H9 (cell line): ENCODE measurements at regions not wholly inside any gene's neighbourhood (a gene's known extent, or its start where the extent isn't known, plus 50 kb on each side); places are given as distances from the start of the nearest gene placed in this dataset.

ENCODE experiments used
- DNase-seq: peaks from one replicate; pipeline ENCODE4 v3.0.0-alpha.2; 2017
- H2AFZ ChIP-seq: one replicate; pipeline ENCODE4 v1.6.1; 2013; ENCODE audit warnings: mild to moderate bottlenecking, low read length, control low read depth, moderate library complexity
- H2AK5ac ChIP-seq: 2 replicates; pipeline ENCODE4 v1.6.1; 2013; ENCODE audit warnings: low read length, control low read depth, mixed read lengths; ENCODE audit not compliant: insufficient read length
- H2BK120ac ChIP-seq: one replicate; pipeline ENCODE4 v1.6.1; 2013; ENCODE audit warnings: low read depth, mild to moderate bottlenecking, low read length, control low read depth, inconsistent platforms; ENCODE audit not compliant: poor library complexity, severe bottlenecking
- H2BK12ac ChIP-seq: 2 replicates; pipeline ENCODE4 v1.6.1; 2013; ENCODE audit warnings: low read length, control low read depth, mixed read lengths, low read depth; ENCODE audit not compliant: insufficient read length
- H2BK15ac ChIP-seq: 2 replicates; pipeline ENCODE4 v1.6.1; 2013; ENCODE audit warnings: low read depth, low read length, control low read depth
- H2BK20ac ChIP-seq: one replicate; pipeline ENCODE4 v1.6.1; 2013; ENCODE audit warnings: low read depth, mild to moderate bottlenecking, low read length, control low read depth, inconsistent platforms; ENCODE audit not compliant: poor library complexity, severe bottlenecking
- H2BK5ac ChIP-seq: 2 replicates; pipeline ENCODE4 v1.6.1; 2013; ENCODE audit warnings: low read length, control low read depth, mixed read lengths; ENCODE audit not compliant: insufficient read length
- H3K14ac ChIP-seq: 2 replicates; pipeline ENCODE4 v1.6.1; 2013; ENCODE audit warnings: low read length, control low read depth; ENCODE audit not compliant: insufficient read depth
- H3K18ac ChIP-seq: 2 replicates; pipeline ENCODE4 v1.6.1; 2013; ENCODE audit warnings: low read depth, mild to moderate bottlenecking, mixed read lengths, low read length, control low read depth; ENCODE audit not compliant: insufficient read length
- H3K23ac ChIP-seq: 2 replicates; pipeline ENCODE4 v1.6.1; 2013; ENCODE audit warnings: low read length, control low read depth, mixed read lengths, low read depth; ENCODE audit not compliant: insufficient read length
- H3K23me2 ChIP-seq: 2 replicates; pipeline ENCODE4 v1.6.1; 2013; ENCODE audit warnings: low read depth, mild to moderate bottlenecking, mixed read lengths, low read length, control low read depth; ENCODE audit not compliant: insufficient read length, poor library complexity, severe bottlenecking
- H3K27ac ChIP-seq: 2 replicates; pipeline ENCODE4 v1.5.1; 2013; ENCODE audit warnings: low read length, control low read depth, mixed read lengths, low read depth; ENCODE audit not compliant: insufficient read length
- H3K27me3 ChIP-seq: 2 replicates; pipeline ENCODE4 v1.6.1; 2013; ENCODE audit warnings: low read length, control low read depth, inconsistent platforms; ENCODE audit not compliant: insufficient read depth
- H3K4ac ChIP-seq: 2 replicates; pipeline ENCODE4 v1.6.1; 2013; ENCODE audit warnings: low read depth, mild to moderate bottlenecking, control low read depth, inconsistent platforms, low read length, moderate library complexity
- H3K4me1 ChIP-seq: 2 replicates; pipeline ENCODE4 v1.6.1; 2013; ENCODE audit warnings: low read length, control low read depth, inconsistent platforms; ENCODE audit not compliant: insufficient read depth
- H3K4me2 ChIP-seq: 2 replicates; pipeline ENCODE4 v1.6.1; 2013; ENCODE audit warnings: low read length, control low read depth, mixed read lengths; ENCODE audit not compliant: insufficient read length, insufficient read depth
- H3K56ac ChIP-seq: 2 replicates; pipeline ENCODE4 v1.6.1; 2013; ENCODE audit warnings: low read depth, mild to moderate bottlenecking, mixed read lengths, low read length, control low read depth; ENCODE audit not compliant: insufficient read length
- H3K79me1 ChIP-seq: 2 replicates; pipeline ENCODE4 v1.6.1; 2013; ENCODE audit warnings: low read depth, mild to moderate bottlenecking, moderate library complexity, low read length, control low read depth, inconsistent platforms; ENCODE audit not compliant: insufficient read depth, poor library complexity, severe bottlenecking
- H3K79me2 ChIP-seq: 2 replicates; pipeline ENCODE4 v1.6.1; 2013; ENCODE audit warnings: low read length, control low read depth, inconsistent platforms; ENCODE audit not compliant: insufficient read depth
- H3K9ac ChIP-seq: 2 replicates; pipeline ENCODE4 v1.6.1; 2013; ENCODE audit warnings: low read length, control low read depth, mixed read lengths; ENCODE audit not compliant: insufficient read length; ENCODE audit errors: extremely low read depth
- H3K9me3 ChIP-seq: one replicate; pipeline ENCODE4 v1.6.1; 2013; ENCODE audit warnings: low read depth, low read length, inconsistent platforms; ENCODE audit not compliant: control insufficient read depth
- H3T11ph ChIP-seq: one replicate; pipeline ENCODE4 v1.6.1; 2013; ENCODE audit warnings: mild to moderate bottlenecking, low read length, control low read depth, inconsistent platforms
- H4K20me1 ChIP-seq: one replicate; pipeline ENCODE4 v1.6.1; 2013; ENCODE audit not compliant: control insufficient read depth, insufficient read length, insufficient read depth
- H4K5ac ChIP-seq: 2 replicates; pipeline ENCODE4 v1.6.1; 2013; ENCODE audit warnings: low read depth, mild to moderate bottlenecking, mixed read lengths, low read length, control low read depth; ENCODE audit not compliant: insufficient read length
- H4K8ac ChIP-seq: replicated peaks from 2 replicates; pipeline ENCODE4 v1.6.1; 2013; ENCODE audit warnings: low read length, control low read depth, mixed read lengths, low read depth; ENCODE audit not compliant: insufficient read length
- H4K91ac ChIP-seq: 2 replicates; pipeline ENCODE4 v1.6.1; 2013; ENCODE audit warnings: low read depth, mild to moderate bottlenecking, moderate library complexity, mixed read lengths, low read length, control low read depth; ENCODE audit not compliant: insufficient read length
- H3K27ac Mint-ChIP-seq, 3 experiments: 2 replicates in 2 of 3; 3 replicates in 1 of 3; pipeline ENCODE4 v1.8.0; 2020 to 2021; ENCODE audit warnings: mixed read lengths in 3 of 3, mild to moderate bottlenecking in 1 of 3, moderate library complexity in 1 of 3
- H3K27me3 Mint-ChIP-seq: 2 replicates; pipeline ENCODE4 v1.8.0; 2021; ENCODE audit warnings: low read depth, mild to moderate bottlenecking, moderate library complexity, mixed read lengths
- H3K36me3 Mint-ChIP-seq, 3 experiments: 2 replicates in 2 of 3; 3 replicates in 1 of 3; pipeline ENCODE4 v1.8.0; 2020 to 2021; ENCODE audit warnings: low read depth in 3 of 3, mixed read lengths in 3 of 3; ENCODE audit not compliant: insufficient read depth in 1 of 3
- H3K4me1 Mint-ChIP-seq, 2 experiments: 2 replicates each; pipeline ENCODE4 v1.8.0; 2020; ENCODE audit warnings: mixed read lengths in 2 of 2
- H3K4me3 Mint-ChIP-seq, 2 experiments: 2 replicates in 1 of 2; 3 replicates in 1 of 2; pipeline ENCODE4 v1.8.0; 2020 to 2021; ENCODE audit warnings: mild to moderate bottlenecking in 2 of 2, mixed read lengths in 2 of 2, moderate library complexity in 1 of 2
- H3K9me3 Mint-ChIP-seq, 2 experiments: 2 replicates in 1 of 2; 3 replicates in 1 of 2; pipeline ENCODE4 v1.8.0; 2020; ENCODE audit warnings: mild to moderate bottlenecking in 2 of 2, mixed read lengths in 2 of 2, moderate library complexity in 1 of 2
- WGBS: extraction: QIAGEN DNeasy Blood & Tissue Kit; methylation state at CpG from one replicate; pipeline ENCODE4 v1.1.7; 2013; ENCODE audit warnings: missing lambda C conversion rate, low lambda C conversion rate, mixed read lengths; ENCODE audit not compliant: insufficient read length; ENCODE audit errors: extremely low coverage; 5-methylcytosine and 5-hydroxymethylcytosine counted together
- TF ChIP-seq, protein P1 (sequence below): fragments of 200-600 bp; sonication (generic); conservative IDR thresholded peaks from 3 replicates; pipeline ENCODE4 v1.8.0; 2021; ENCODE audit warnings: antibody characterized with exemption, mild to moderate bottlenecking

DNA sequence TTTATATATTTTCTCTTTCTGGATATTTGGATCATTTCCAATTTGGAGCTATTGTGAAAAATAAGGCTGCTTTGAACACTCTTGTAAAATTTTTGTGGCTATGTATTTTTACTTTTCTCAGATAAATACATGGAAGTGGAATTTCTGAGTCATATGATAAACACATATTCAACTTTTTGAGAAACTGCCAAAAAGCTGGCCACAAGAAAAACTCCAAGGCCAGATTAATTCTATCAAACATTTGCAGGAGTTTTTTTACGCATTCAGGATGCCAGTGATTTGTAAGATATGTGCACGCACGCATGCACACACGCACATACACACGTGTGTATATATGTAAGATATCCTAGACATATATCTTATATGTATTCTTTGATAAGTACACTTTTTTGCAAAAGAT, 477.5 kb upstream of the SPHKAP start:
- no peaks in the 10 kb centered on the region for H3K79me2 ChIP-seq
- no peak overlapping the region for H2BK5ac ChIP-seq
- H3K79me1 ChIP-seq, result no peaks in the 10 kb centered on the region
- no peak overlapping the region for H3K27ac Mint-ChIP-seq
- no peak overlapping the region for H3K23ac ChIP-seq
- peaks cover 0 to 1% (median 0%) of the 10 kb centered on the region in 3 experiments; a peak in 1 of 7 replicates for H3K36me3 Mint-ChIP-seq
- no peak overlapping the region for H3K4me2 ChIP-seq
- H3K27ac ChIP-seq, result no peak overlapping the region
- no peaks in the 10 kb centered on the region for H3K9me3 ChIP-seq
- no peak overlapping the region for H3K9ac ChIP-seq
- no peak overlapping the region for H3K4me3 Mint-ChIP-seq
- no peak overlapping the region for H3K4ac ChIP-seq
- H2BK20ac ChIP-seq, result no peak overlapping the region
- H3K18ac ChIP-seq, result no peak overlapping the region
- H3K9me3 Mint-ChIP-seq, result no peaks in the 10 kb centered on the region
- H2BK120ac ChIP-seq, result no peak overlapping the region
- TF ChIP-seq, protein P1, sequence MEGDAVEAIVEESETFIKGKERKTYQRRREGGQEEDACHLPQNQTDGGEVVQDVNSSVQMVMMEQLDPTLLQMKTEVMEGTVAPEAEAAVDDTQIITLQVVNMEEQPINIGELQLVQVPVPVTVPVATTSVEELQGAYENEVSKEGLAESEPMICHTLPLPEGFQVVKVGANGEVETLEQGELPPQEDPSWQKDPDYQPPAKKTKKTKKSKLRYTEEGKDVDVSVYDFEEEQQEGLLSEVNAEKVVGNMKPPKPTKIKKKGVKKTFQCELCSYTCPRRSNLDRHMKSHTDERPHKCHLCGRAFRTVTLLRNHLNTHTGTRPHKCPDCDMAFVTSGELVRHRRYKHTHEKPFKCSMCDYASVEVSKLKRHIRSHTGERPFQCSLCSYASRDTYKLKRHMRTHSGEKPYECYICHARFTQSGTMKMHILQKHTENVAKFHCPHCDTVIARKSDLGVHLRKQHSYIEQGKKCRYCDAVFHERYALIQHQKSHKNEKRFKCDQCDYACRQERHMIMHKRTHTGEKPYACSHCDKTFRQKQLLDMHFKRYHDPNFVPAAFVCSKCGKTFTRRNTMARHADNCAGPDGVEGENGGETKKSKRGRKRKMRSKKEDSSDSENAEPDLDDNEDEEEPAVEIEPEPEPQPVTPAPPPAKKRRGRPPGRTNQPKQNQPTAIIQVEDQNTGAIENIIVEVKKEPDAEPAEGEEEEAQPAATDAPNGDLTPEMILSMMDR, result no peak
- H3T11ph ChIP-seq, result no peak overlapping the region
- no peaks in the 10 kb centered on the region for H3K27me3 Mint-ChIP-seq
- DNase-seq, result no peak
- no peak overlapping the region for H2BK15ac ChIP-seq
- no peak overlapping the region for H2AK5ac ChIP-seq
- no peak overlapping the region for H4K8ac ChIP-seq
- H2BK12ac ChIP-seq, result no peak overlapping the region
- no peak overlapping the region for H2AFZ ChIP-seq
- no peaks in the 10 kb centered on the region for H3K27me3 ChIP-seq
- H4K5ac ChIP-seq, result no peak overlapping the region
- H3K23me2 ChIP-seq, result no peaks in the 10 kb centered on the region
- H3K56ac ChIP-seq, result no peak overlapping the region
- WGBS, result no CpG with 5 or more reads among the region's 5 CpGs
- H3K14ac ChIP-seq, result no peak overlapping the region
- no peak overlapping the region for H4K91ac ChIP-seq
- H4K20me1 ChIP-seq, result no peaks in the 10 kb centered on the region
- H3K4me1 Mint-ChIP-seq, result no peaks in the 10 kb centered on the region
- no peaks in the 10 kb centered on the region for H3K4me1 ChIP-seq
